Stimulated activated naive CD8-positive, alpha-beta T cell treated with anti-CD3 and anti-CD28 coated beads, Interleukin-15, Interleukin-2, amounts not matched to agents 100 ng/mL and 50 ng/mL, for 24 hours (primary cell): ENCODE measurements at regions not wholly inside any gene's neighbourhood (a gene's known extent, or its start where the extent isn't known, plus 50 kb on each side); places are given as distances from the start of the nearest gene placed in this dataset.

Experiments used
- H3K27ac Mint-ChIP-seq: one replicate; pipeline ENCODE4 v1.8.0; 2021; ENCODE audit warnings: mild to moderate bottlenecking, mixed read lengths
- H3K27me3 Mint-ChIP-seq: one replicate; pipeline ENCODE4 v1.8.0; 2021; ENCODE audit warnings: mixed read lengths
- H3K36me3 Mint-ChIP-seq: one replicate; pipeline ENCODE4 v1.8.0; 2021; ENCODE audit warnings: low read depth, mixed read lengths
- H3K4me1 Mint-ChIP-seq: one replicate; pipeline ENCODE4 v1.8.0; 2021; ENCODE audit warnings: low read depth, mixed read lengths
- H3K4me3 Mint-ChIP-seq: one replicate; pipeline ENCODE4 v1.8.0; 2021; ENCODE audit warnings: mild to moderate bottlenecking, mixed read lengths
- H3K9me3 Mint-ChIP-seq: one replicate; pipeline ENCODE4 v1.8.0; 2021; ENCODE audit warnings: mixed read lengths

DNA sequence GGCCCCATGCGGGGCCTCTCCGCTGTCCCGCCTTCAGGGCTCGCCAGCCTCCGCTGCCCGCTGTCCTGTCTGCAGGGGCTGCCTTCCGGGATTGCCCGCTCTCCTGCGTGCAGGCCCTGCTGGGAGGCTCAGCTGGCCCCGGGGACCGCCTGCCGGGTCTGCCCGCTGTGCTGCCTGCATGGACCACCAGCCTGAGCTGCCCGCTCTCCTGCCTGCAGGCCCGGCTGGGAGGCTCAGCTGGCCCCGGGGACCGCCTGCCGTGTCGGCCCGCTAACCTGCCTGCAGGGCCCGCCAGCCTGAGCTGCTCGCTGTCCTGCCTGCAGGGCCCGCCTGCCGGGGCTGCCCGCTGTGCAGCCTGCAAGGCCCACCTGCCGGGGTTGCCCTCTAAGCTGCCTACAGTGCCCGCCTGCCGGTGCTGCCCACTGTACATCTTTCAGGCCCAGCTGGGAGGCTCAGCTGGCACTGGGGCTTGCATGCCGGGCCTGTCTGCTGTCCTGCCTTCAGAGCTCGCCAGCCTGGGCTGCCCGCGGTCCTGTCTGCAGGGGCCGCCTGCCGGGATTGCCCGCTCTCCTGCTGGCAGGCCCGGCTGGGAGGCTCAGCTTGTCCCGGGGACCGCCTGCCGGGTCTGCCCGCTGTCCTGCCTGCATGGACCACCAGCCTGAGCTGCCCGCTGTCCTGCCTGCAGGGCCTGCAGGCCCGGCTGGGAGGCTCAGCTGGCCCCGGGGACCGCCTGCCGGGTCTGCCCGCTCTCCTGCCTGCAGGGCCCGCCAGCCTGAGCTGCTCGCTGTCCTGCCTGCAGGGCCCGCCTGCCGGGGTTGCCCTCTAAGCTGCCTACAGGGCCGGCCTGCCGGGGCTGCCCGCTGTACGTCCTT is 165.1 kb downstream of the GLRX3 start:
- no peaks in the 10 kb centered on the region for H3K27me3 Mint-ChIP-seq
- H3K4me3 Mint-ChIP-seq: peak overlapping the region; percentile 80
- H3K4me1 Mint-ChIP-seq: peaks cover 9% of the 10 kb centered on the region
- peaks cover 12% of the 10 kb centered on the region for H3K36me3 Mint-ChIP-seq
- peak overlapping the region; percentile 73 for H3K27ac Mint-ChIP-seq
- H3K9me3 Mint-ChIP-seq: peaks cover 43% of the 10 kb centered on the region

GRCh38 chr10:130326954-130327353 is 190.8 kb downstream of the GLRX3 start:
- H3K27ac Mint-ChIP-seq: no peak overlapping the region
- H3K9me3 Mint-ChIP-seq: no peaks in the 10 kb centered on the region
- H3K4me3 Mint-ChIP-seq: no peak overlapping the region
- H3K27me3 Mint-ChIP-seq: no peaks in the 10 kb centered on the region
- H3K36me3 Mint-ChIP-seq: no peaks in the 10 kb centered on the region
- H3K4me1 Mint-ChIP-seq: no peaks in the 10 kb centered on the region

DNA sequence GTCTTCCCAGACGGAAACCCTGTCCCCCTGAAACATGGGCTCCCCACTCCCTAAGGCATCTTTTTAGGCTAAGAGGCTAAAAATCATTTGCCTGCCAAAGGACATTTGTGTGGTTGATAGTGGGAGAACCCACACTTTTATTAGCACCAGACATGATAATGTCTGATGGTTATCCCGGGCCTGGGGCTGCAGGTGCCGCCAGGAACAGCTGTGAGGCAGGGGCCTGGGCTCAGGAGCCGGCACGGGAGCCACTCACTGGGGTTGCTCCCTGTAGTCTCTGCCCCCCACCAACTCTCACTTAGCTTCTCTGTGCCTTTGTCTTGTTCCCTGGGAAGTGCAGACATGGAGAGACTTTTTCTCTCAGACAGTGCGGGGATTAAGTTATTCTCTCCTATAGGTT is 193.6 kb downstream of the GLRX3 start:
- no peaks in the 10 kb centered on the region for H3K4me1 Mint-ChIP-seq

DNA sequence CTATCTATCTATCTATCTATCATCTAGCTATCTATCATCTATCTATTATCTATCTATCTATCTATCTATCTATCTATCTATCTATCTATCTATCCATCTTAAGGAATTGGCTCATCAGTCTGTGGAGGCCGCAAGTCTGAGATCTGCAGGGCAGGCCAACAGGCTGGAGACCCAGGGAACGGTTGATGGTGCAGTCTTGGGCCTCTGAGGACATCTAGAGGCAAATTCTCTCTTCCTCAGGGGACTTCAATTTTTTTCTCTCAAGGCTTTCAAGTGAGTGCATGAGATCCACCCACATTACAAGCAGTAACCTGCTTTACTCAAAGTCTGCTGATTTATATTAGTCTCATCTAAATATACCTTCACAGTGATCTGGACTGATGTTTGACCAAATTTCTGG is 197.0 kb downstream of the GLRX3 start:
- Mint-ChIP-seq H3K9me3 (no peaks in the 10 kb centered on the region), H3K27me3 (no peaks in the 10 kb centered on the region), H3K36me3 (no peaks in the 10 kb centered on the region), H3K4me3 (no peak overlapping the region), H3K4me1 (no peaks in the 10 kb centered on the region), H3K27ac (no peak overlapping the region)

More for the DNA sequence above, 193.6 kb downstream of the GLRX3 start:
- no peaks in the 10 kb centered on the region for H3K36me3 Mint-ChIP-seq
- no peaks in the 10 kb centered on the region for H3K27me3 Mint-ChIP-seq
- H3K4me3 Mint-ChIP-seq: no peak overlapping the region
- H3K9me3 Mint-ChIP-seq: no peaks in the 10 kb centered on the region
- H3K27ac Mint-ChIP-seq: no peak overlapping the region

GRCh38 chr10:130335336-130335735 is 199.1 kb downstream of the GLRX3 start:
- Mint-ChIP-seq H3K27ac (no peak overlapping the region), H3K27me3 (no peaks in the 10 kb centered on the region), H3K9me3 (no peaks in the 10 kb centered on the region), H3K36me3 (no peaks in the 10 kb centered on the region), H3K4me1 (no peaks in the 10 kb centered on the region), H3K4me3 (no peak overlapping the region)

- Mint-ChIP-seq H3K4me3 (no peak overlapping the region), H3K9me3 (no peaks in the 10 kb centered on the region), H3K36me3 (no peaks in the 10 kb centered on the region), H3K27me3 (no peaks in the 10 kb centered on the region), H3K27ac (no peak overlapping the region), H3K4me1 (no peaks in the 10 kb centered on the region)
Observed at GRCh38 chr10:130336617-130337304, 200.6 kb downstream of the GLRX3 start.

DNA sequence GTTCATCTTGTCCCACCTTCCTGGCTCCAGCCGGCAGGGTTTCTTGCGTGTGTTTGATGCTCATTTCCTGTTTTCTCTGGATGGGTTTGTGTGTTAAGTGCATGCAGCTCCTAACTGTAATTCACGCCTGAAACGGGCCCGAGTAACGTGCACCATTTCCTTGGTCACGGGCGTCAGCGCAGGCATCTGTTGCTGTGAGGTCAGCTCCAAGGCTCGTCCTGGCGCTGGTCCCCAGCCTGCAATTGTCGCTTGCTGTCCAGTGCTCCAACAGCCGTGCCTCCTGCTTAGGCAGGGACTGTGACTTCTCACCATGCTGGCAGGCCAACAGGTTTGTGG is 201.1 kb downstream of the GLRX3 start:
- no peaks in the 10 kb centered on the region for H3K4me1 Mint-ChIP-seq
- no peaks in the 10 kb centered on the region for H3K27me3 Mint-ChIP-seq
- no peaks in the 10 kb centered on the region for H3K9me3 Mint-ChIP-seq
- H3K36me3 Mint-ChIP-seq: no peaks in the 10 kb centered on the region
- no peak overlapping the region for H3K4me3 Mint-ChIP-seq
- H3K27ac Mint-ChIP-seq: no peak overlapping the region

DNA sequence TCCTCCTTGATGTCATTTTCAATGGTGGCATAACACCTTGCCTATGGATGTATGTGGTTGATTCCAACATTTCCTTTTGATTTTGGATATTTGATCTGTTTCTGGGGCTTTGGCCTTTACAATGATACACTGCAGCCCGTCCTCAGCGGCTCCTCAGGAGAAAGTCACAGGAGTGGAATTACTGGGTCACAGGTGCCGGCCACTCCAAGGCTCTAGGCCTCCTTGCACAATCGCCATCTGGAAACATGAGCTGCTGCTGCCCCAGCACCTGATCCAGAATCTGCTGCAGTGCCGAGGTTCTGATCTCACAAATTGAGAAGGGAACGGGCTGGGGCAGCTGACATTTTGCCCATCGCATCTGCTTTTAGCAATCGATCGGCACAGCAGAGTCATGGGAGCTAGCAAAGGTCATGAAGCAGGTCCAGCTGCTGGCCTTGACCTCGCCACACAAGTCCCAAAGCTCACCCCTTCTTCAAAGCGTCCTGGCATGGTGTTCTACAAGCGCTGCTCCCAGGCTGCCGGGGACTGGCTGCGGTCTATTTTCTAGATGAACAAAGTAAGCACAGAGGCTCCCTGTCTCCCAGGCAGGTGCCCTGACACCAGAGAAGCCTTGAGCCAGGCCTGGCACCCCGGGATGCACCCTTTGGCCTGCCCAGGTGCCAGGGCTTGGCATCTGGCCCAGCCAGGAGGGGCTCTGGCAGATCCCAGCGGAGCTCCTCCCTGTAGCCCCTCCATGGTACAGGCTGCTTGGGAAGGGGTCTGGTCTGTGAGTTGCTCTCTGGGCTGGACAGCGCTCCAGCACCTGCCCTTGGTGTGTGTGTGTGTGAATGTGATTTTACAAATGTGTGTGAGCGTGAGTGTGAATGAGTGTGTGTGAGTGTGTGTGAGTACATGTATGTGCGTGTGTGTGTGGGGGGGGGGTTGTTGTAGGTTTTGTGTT is 201.8 kb downstream of the GLRX3 start:
- Mint-ChIP-seq H3K9me3 (no peaks in the 10 kb centered on the region), H3K4me3 (no peak overlapping the region), H3K36me3 (no peaks in the 10 kb centered on the region), H3K27me3 (no peaks in the 10 kb centered on the region), H3K4me1 (no peaks in the 10 kb centered on the region), H3K27ac (no peak overlapping the region)

GRCh38 chr10:130338636-130339024 is 202.4 kb downstream of the GLRX3 start:
- H3K9me3 Mint-ChIP-seq: no peaks in the 10 kb centered on the region
- no peaks in the 10 kb centered on the region for H3K36me3 Mint-ChIP-seq
- H3K27ac Mint-ChIP-seq: no peak overlapping the region
- no peaks in the 10 kb centered on the region for H3K27me3 Mint-ChIP-seq
- no peaks in the 10 kb centered on the region for H3K4me1 Mint-ChIP-seq
- H3K4me3 Mint-ChIP-seq: no peak overlapping the region

DNA sequence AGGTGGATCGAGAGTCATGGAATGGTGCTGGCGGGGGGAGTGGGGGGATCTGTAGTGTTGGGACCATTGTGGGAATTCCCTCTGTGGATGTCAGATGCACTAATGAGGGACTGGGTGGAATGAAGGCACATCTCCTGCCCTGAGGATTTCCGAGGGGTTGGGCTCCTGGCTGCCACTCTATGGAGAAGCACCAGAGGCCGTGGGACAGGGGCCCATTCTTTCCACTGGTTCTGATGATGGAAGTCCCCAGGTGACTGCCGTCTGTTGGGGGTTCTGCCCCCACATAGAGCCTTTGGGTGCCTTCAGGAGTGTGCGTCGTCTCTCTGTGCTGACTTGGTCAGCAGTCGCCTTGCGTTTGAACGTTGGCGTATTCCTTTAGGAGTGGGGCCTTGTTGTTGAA is 202.9 kb downstream of the GLRX3 start:
- Mint-ChIP-seq H3K27ac (no peak overlapping the region), H3K9me3 (no peaks in the 10 kb centered on the region), H3K36me3 (no peaks in the 10 kb centered on the region), H3K27me3 (no peaks in the 10 kb centered on the region), H3K4me3 (no peak overlapping the region), H3K4me1 (no peaks in the 10 kb centered on the region)

DNA sequence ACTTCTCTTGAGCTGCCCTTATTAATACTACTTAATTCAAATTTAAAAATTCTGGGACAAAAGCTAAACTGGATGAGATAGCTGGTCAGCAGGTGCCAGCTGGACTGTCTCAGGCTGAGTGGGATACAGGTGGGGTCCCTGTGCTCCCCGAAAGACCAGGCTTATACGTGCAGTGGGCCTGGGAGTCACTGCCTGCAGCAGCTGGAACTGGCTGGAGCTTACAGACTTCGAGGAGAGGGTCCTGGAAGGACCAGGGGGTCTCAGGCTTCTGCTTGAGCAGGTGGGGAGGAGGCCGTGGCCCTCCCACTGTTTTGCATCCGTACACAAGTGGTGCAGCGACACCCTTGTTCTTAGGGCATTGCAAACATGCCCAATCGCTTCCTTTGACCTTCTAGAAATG is 203.7 kb downstream of the GLRX3 start:
- Mint-ChIP-seq H3K4me3 (no peak overlapping the region), H3K27me3 (no peaks in the 10 kb centered on the region), H3K9me3 (no peaks in the 10 kb centered on the region), H3K36me3 (no peaks in the 10 kb centered on the region), H3K4me1 (no peaks in the 10 kb centered on the region), H3K27ac (no peak overlapping the region)

DNA sequence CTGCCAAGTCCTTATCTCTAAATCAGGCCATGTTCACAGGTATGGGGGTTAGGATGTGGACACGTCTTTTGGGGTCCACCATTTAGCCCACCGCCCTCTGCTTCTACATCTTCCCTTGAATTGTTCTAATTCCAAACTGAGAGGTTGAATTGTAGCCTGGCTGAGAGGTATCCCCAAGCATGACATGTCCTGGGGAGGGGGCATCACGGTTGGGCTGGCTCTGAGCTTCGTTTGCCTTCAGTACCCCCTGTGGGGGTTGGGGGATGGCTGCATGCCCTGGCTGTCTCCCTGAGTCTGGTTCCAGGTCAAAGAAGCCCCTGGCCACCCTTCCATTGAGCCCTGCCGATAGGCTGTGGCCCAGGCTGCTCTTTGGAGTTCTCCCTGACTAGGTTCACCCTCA is 204.6 kb downstream of the GLRX3 start:
- H3K4me1 Mint-ChIP-seq: no peaks in the 10 kb centered on the region
- H3K36me3 Mint-ChIP-seq: no peaks in the 10 kb centered on the region
- no peaks in the 10 kb centered on the region for H3K9me3 Mint-ChIP-seq
- no peak overlapping the region for H3K4me3 Mint-ChIP-seq
- no peaks in the 10 kb centered on the region for H3K27me3 Mint-ChIP-seq
- H3K27ac Mint-ChIP-seq: no peak overlapping the region

- Mint-ChIP-seq H3K27me3 (no peaks in the 10 kb centered on the region), H3K4me3 (no peak overlapping the region), H3K27ac (no peak overlapping the region)
Observed at GRCh38 chr10:130341356-130341755, 205.2 kb downstream of the GLRX3 start.

GRCh38 chr10:130345728-130346127 is 209.5 kb downstream of the GLRX3 start:
- no peaks in the 10 kb centered on the region for H3K36me3 Mint-ChIP-seq
- H3K4me1 Mint-ChIP-seq: no peaks in the 10 kb centered on the region
- no peak overlapping the region for H3K4me3 Mint-ChIP-seq
- no peak overlapping the region for H3K27ac Mint-ChIP-seq
- H3K9me3 Mint-ChIP-seq: peaks cover 4% of the 10 kb centered on the region
- peaks cover 3% of the 10 kb centered on the region for H3K27me3 Mint-ChIP-seq

More at GRCh38 chr10:130341356-130341755, 205.2 kb downstream of the GLRX3 start:
- no peaks in the 10 kb centered on the region for H3K4me1 Mint-ChIP-seq
- no peaks in the 10 kb centered on the region for H3K9me3 Mint-ChIP-seq
- no peaks in the 10 kb centered on the region for H3K36me3 Mint-ChIP-seq

DNA sequence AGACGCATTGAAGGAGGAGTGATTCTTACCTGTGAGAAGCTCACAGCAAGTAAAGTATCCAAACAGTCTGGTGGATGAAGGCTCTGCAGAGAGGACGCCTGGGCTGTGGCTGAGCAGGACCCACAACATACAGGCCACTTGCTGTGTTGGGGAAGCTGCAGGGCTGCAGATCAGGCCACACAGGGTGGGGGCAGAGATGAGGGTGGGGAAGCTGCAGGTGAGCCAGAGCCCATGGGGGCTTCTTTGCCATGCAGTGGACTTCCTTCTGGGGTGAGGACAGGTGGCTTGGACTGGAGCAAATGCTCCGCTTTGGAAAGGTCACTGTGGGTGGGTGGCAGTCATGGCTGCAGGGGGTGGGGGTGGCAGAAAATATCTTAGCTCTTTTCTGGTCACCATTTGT is 214.8 kb downstream of the GLRX3 start:
- Mint-ChIP-seq H3K4me1 (no peaks in the 10 kb centered on the region), H3K4me3 (no peak overlapping the region), H3K27ac (no peak overlapping the region), H3K9me3 (peaks cover 4% of the 10 kb centered on the region), H3K27me3 (peaks cover 3% of the 10 kb centered on the region), H3K36me3 (no peaks in the 10 kb centered on the region)
